GM23248 (cell line): ENCODE measurements at regions not wholly inside any gene's neighbourhood (a gene's known extent, or its start where the extent isn't known, plus 50 kb on each side); places are given as distances from the start of the nearest gene placed in this dataset.
"Not testable (repeated sequence)": the region's sequence is repeated elsewhere in the genome, so short reads cannot be mapped to it uniquely, and the experiment has no call there.

Experiments
- EZH2 ChIP-seq: fragments of 200-600 bp; sonication (generic); IDR thresholded peaks from 2 replicates; pipeline ENCODE4 v1.6.1; 2018; ENCODE audit warnings: antibody characterized with exemption, mild to moderate bottlenecking; ENCODE audit not compliant: insufficient read depth, poor library complexity, severe bottlenecking
- EZH2phosphoT487 ChIP-seq: fragments of 200-600 bp; sonication (generic); IDR thresholded peaks from 2 replicates; pipeline ENCODE4 v1.6.1; 2018; ENCODE audit warnings: antibody characterized with exemption, moderate library complexity, mild to moderate bottlenecking, low read depth; ENCODE audit not compliant: insufficient read depth

- TF ChIP-seq EZH2, EZH2phosphoT487: not testable (repeated sequence)
Measured at GRCh38 chr5:34188001-34188822, 145.2 kb upstream of the C1QTNF3 start.
